NCI-H2196 treated with DMSO at 0.1 percent for 48 hours (cell line): ENCODE measurements at regions not wholly inside any gene's neighbourhood (a gene's known extent, or its start where the extent isn't known, plus 50 kb on each side); places are given as distances from the start of the nearest gene placed in this dataset.
"Not testable (repeated sequence)": the region's sequence is repeated elsewhere in the genome, so short reads cannot be mapped to it uniquely, and the experiment has no call there.

Source experiments
- DNase-seq: peaks from one replicate; lab custom pipeline; 2025; ENCODE audit not compliant: unreplicated experiment; lab: John Stamatoyannopoulos, UW

- no peak for DNase-seq
Measured at GRCh38 chr16:29148867-29149272, 164.0 kb downstream of the LAT start.

GRCh38 chr16:29148131-29148691 lies 163.4 kb downstream of the LAT start:
- no peak for DNase-seq

DNA sequence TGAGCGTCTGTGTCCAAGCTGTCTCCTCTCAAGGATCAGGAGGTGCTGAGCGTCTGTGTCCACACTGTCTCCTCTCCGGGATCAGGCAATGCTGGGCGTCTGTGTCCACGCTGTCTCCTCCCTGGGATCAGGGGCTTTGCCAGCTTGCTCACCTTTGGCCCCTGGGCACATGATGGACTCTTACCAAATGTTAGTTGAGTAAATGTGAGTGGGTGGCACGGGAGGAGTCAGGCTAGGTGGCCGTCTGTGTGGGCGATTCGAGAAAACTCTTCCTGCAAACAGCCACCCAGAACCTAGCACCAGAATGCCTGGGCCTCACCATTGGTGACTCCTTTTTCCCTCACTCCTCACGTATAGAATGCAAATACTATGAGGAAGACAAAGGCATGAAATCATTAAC lies 162.9 kb downstream of the LAT start:
- not testable (repeated sequence) for DNase-seq

DNA sequence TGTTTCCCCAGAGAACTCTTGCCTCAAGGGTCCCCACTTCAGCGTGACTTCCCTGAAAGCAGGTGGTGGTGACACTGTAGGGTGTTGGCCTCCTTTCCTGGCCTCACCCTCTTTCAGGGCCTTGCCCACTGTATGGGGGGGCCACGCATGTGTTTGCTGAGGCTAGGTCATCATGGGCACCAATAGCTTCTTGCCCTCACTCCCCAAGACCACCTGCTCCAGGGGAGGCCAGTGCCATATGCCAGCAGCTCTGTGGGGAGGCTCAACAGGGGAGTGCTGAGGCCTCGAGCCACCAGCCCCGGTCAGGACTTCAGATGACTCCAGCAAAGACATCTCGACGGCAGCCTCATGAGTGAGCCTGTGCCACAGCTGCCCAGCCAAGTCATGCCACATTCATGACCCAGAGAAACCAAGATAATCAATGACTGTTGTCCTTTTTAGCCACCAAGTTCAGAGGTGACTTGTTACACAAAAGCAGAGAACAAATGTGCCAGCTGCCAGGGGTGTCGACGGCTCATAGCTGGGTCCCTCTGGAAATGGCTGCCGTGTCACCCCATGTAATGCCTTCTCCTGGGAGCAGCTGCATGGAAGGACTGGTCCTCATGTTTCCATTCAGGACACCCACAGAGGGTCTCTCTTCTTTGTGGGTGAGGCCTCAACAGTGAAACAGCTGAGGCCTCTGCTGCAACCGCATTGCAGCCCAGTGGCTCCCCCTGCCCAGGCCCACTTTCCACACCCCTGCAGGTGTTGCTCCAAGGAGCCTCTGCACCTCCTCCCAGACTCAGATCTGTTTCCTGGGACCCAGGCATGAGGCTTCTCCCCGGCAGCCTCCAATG lies 162.2 kb downstream of the LAT start:
- DNase-seq: not testable (repeated sequence)

DNA sequence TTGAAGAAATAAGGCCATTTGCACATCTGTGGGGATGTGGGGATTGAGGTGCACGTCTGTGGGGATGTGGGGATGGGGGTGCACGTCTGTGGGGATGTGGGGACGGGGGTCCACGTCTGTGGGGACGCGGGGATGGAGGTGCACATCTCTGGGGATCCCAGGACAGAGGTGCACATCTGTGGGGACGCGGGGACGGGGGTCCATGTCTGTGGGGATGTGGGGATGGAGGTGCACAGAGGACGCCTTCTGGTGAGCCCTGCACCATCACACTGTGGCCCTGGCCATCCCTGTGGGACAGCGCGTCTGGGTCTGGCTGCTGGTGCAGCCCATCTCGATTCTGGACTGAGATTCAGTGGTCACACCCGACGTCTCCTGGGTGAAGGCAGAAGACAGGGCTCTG lies 161.4 kb downstream of the LAT start:
- DNase-seq: no peak

DNA sequence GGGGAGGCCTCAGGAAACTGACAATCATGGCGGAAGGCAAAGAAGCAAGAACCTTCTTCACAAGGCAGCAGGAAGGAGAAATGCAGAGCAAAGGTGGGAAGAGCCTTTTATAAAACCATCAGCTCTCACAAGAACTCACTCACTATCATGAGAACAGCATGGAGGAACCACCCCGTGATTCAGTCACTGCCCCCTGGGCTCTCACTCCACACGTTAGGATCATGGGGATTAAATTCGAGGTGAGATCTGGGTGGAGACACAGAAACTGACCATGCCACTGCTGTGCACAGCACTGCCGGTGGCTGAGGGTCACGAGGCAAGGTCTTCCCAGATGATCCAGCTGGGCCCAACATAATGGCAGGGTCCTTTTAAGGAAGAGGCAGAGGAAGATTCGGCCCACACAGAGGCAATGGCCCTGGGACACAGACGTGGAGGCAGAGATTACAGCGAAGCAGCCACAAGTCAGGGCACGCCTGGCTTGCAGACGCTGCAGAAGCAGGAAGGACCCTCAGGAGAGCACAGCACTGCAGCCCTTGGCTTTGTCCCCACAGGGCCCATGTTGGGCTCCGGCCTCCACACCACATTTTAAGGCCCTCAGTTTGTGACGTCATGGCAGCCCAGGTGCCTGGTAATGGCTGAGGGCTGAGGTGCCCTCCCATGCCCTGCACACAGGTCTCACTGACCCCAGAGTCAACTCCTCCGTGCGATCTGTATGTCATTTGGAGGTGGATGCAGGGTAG lies 160.8 kb downstream of the LAT start:
- DNase-seq: not testable (repeated sequence)

DNA sequence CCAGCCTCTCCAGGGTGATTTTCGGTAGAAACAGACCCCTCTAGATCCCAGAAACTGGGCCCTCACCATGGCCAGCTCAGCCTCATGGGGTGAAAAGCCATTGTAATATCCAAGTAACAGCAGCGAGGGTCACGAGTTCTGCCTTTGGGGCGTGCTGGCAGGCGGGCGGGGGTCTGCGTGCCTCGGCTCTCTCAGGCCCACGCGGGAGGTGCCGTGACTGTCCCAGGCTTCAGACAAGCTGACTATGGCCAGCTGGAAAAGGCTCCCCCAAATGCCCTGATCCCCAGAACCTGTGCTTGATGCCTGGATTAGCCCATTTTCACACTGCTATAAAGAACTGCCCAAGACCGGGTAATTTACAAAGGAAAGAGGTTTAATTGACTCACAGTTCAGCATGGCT lies 160.2 kb downstream of the LAT start:
- DNase-seq: not testable (repeated sequence)

GRCh38 chr16:29144669-29145062 lies 159.8 kb downstream of the LAT start:
- DNase-seq: not testable (repeated sequence)

DNA sequence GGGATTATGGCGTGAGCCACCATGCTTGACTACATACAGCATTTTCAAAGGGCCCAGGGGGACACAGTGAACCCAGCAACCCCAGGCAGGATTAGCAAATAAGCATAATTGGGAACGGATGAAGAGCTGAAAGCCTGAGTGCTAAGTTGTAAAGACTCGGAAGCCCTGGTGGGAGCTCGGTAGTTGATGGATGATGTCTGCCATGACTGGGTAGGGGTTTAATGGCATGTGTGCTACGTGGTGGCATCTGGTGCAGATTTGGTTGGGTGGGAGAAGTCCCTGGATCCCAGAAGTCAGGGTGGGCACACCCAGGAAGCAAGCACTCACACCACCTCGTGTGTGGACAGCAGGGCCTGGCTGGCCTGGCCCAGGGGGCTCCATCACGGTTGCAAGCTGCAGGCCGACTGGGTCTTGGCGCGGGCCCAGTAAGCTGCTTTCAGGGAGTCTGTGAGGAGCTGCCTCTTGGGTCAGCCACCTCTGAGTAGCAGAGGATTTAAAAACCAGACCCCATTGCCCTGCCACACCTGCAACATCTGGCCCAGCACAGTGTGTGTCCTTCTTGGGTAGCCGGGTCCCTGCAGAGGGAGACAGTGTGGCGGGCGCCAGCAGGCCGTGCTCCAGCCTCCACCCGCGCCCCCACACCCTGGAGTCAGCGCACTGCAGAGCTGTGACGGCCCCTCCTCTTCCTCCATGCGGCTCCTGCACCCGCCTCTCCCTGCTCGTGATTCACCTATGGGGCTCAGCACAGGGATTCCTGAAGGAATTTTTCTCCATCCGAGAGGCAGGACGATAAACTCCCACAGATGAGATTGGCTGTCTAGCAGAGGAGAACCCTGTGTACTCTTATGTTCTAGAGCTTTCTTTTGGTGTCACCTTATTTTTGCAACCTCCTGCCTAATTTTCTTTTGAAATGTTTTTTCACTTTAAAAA lies 159.2 kb downstream of the LAT start:
- DNase-seq: not testable (repeated sequence)

GRCh38 chr16:29142506-29142905 lies 157.7 kb downstream of the LAT start:
- not testable (repeated sequence) for DNase-seq

- no peak for DNase-seq
Measured at GRCh38 chr16:29141586-29142324, 156.9 kb downstream of the LAT start.

- not testable (repeated sequence) for DNase-seq
Measured at GRCh38 chr16:29141121-29141520, 156.3 kb downstream of the LAT start.

DNA sequence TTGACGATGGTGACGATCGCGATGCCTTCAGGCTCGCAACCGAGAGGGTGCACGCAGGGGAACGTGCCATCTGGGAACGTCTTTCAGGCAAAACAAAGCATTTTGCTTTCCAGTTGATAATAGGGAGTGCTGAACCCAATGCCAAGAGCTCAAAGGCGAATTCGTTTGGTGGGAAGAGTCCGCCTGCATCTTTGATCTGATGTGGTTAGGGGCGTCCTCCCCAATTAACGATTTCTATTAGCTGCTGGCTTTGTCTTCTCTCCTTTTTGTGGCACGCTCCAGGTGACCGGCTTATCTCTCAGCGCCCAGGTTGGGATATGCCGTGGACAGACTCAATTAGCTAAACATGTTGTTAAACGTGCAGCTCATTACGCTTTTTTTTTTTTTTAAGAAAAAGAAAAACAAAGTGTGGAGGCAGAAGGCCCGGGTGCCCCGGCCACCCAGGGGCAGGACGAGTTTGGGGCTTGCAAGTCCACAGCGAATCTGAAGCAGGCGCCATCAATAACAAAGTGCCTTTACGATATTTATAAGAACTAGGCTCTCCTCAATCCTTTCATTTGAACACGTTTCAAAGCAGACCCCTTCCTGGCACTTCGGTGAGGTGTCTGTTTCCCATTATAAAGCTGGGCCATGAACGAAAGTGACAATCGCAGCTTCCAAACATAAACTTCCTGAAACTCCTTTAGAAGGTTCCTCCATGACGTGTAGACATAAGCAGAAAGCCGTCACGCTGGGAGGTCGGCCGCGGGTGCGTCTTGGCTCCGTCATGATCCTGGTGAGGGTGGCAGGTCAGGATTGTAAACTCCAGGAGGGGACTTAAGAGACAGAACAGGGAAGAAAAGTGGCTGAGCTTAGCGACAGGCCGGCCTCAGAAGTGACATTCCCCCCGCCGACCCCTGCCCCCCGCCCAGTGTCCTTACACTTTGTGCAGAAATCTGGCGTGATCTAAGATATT lies 155.3 kb downstream of the LAT start:
- DNase-seq: not testable (repeated sequence)

- no peak for DNase-seq
Measured at GRCh38 chr16:29139261-29139802, 154.5 kb downstream of the LAT start.

GRCh38 chr16:29138698-29139097 lies 153.8 kb downstream of the LAT start:
- not testable (repeated sequence) for DNase-seq

- not testable (repeated sequence) for DNase-seq
Measured at GRCh38 chr16:29137894-29138662, 153.2 kb downstream of the LAT start.

DNA sequence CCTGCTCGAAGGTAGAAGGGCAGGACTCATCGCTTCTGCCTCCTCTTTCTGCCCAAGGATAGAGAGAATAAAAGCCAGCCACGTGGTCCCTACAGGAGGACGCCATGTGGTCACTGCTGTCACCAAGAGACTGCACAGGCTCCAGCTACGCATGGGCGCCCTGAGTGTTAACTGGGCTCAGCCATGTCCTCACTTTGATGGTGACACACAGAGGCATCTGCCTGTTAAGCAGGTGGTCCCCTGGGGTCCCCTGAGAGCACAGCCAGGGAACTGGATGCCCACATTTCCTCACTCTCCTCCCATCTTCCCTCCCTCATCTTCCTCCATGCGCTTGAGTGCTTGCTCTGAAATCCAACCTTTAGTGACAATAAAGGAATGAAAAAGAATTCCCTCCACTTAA lies 152.6 kb downstream of the LAT start:
- not testable (repeated sequence) for DNase-seq

DNA sequence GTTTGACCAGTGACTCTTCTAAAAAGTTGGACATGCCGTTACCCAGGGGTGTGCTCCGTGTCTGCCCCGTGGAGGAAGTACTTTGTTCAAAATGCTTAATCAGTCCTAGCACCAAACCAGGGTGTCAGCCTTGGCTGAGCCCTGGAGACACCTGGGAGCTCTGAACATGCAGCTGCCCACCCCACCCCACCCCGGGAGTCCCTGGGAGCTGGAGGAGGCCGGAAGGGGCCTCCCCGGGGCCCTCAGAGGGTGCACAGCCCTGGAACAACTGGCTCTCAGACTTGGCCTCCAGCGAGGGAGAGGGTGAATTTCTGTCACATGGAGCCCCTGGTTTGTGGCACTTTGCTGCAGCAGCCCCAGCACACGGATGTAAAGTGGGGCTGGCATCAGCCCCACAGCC lies 152.1 kb downstream of the LAT start:
- DNase-seq: not testable (repeated sequence)
